GM21390 (cell line): ENCODE measurements at regions not wholly inside any gene's neighbourhood (a gene's known extent, or its start where the extent isn't known, plus 50 kb on each side); places are given as distances from the start of the nearest gene placed in this dataset.

ENCODE experiments used
- ATAC-seq: cut with Tn5 transposase; IDR thresholded peaks from one replicate; pipeline ENCODE4 v1.9.1; 2021; ENCODE audit not compliant: unreplicated experiment

GRCh38 chr2:220451438-220451837 lies 824.0 kb downstream of the SLC4A3 start:
- ATAC-seq: no peak

GRCh38 chr2:220452561-220452960 lies 825.1 kb downstream of the SLC4A3 start:
- no peak for ATAC-seq

GRCh38 chr2:220455351-220455990 lies 828.0 kb downstream of the SLC4A3 start:
- ATAC-seq: no peak

- ATAC-seq: no peak
Observed at GRCh38 chr2:220458051-220458450, 830.6 kb downstream of the SLC4A3 start.

GRCh38 chr2:220460257-220460985 lies 833.0 kb downstream of the SLC4A3 start:
- ATAC-seq: no peak

GRCh38 chr2:220463876-220464275 lies 836.4 kb downstream of the SLC4A3 start:
- ATAC-seq: no peak

- no peak for ATAC-seq
Observed at GRCh38 chr2:220465700-220466099, 838.3 kb downstream of the SLC4A3 start.

GRCh38 chr2:220466251-220466691 lies 838.8 kb downstream of the SLC4A3 start:
- ATAC-seq: no peak

- no peak for ATAC-seq
Observed at GRCh38 chr2:220469201-220469600, 841.8 kb downstream of the SLC4A3 start.

- no peak for ATAC-seq
Observed at GRCh38 chr2:220473611-220474010, 846.2 kb downstream of the SLC4A3 start.

GRCh38 chr2:220476877-220477276 lies 849.4 kb downstream of the SLC4A3 start:
- no peak for ATAC-seq

- ATAC-seq: no peak
Observed at GRCh38 chr2:220478305-220479058, 851.1 kb downstream of the SLC4A3 start.

- ATAC-seq: no peak
Observed at GRCh38 chr2:220482716-220483115, 855.3 kb downstream of the SLC4A3 start.

- no peak for ATAC-seq
Observed at GRCh38 chr2:220489121-220489520, 861.7 kb downstream of the SLC4A3 start.

GRCh38 chr2:220491670-220492069 lies 864.2 kb downstream of the SLC4A3 start:
- ATAC-seq: no peak

GRCh38 chr2:220493871-220494525 lies 866.6 kb downstream of the SLC4A3 start:
- no peak for ATAC-seq

GRCh38 chr2:220496513-220496912 lies 869.1 kb downstream of the SLC4A3 start:
- ATAC-seq: no peak

- no peak for ATAC-seq
Observed at GRCh38 chr2:220499225-220499624, 871.8 kb downstream of the SLC4A3 start.

- no peak for ATAC-seq
Observed at GRCh38 chr2:220502539-220502938, 875.1 kb downstream of the SLC4A3 start.

GRCh38 chr2:220503431-220503830 lies 876.0 kb downstream of the SLC4A3 start:
- ATAC-seq: no peak

- no peak for ATAC-seq
Observed at GRCh38 chr2:220504938-220505503, 877.6 kb downstream of the SLC4A3 start.
